Epidermal melanocyte (primary cell): ENCODE measurements at regions not wholly inside any gene's neighbourhood (a gene's known extent, or its start where the extent isn't known, plus 50 kb on each side); places are given as distances from the start of the nearest gene placed in this dataset.
"Not testable (repeated sequence)": the region's sequence is repeated elsewhere in the genome, so short reads cannot be mapped to it uniquely, and the experiment has no call there.

Experiments
- DNase-seq: peaks from one replicate; pipeline ENCODE4 v3.0.0; 2011; ENCODE audit warnings: low spot score; ENCODE audit not compliant: insufficient read length

- no peak for DNase-seq
Measured at GRCh38 chr9:78122631-78123030, 91.0 kb upstream of the GNAQ start.

GRCh38 chr9:78121488-78121887 lies 89.9 kb upstream of the GNAQ start:
- no peak for DNase-seq

- DNase-seq: no peak
Measured at GRCh38 chr9:78118742-78119473, 87.3 kb upstream of the GNAQ start.

- no peak for DNase-seq
Measured at GRCh38 chr9:78115073-78115472, 83.5 kb upstream of the GNAQ start.

GRCh38 chr9:78114581-78114980 lies 83.0 kb upstream of the GNAQ start:
- no peak for DNase-seq

- DNase-seq: no peak
Measured at GRCh38 chr9:78112406-78112805, 80.8 kb upstream of the GNAQ start.

- DNase-seq: no peak
Measured at GRCh38 chr9:78112004-78112403, 80.4 kb upstream of the GNAQ start.

- DNase-seq: no peak
Measured at GRCh38 chr9:78109075-78109474, 77.5 kb upstream of the GNAQ start.

- DNase-seq: not testable (repeated sequence)
Measured at GRCh38 chr9:78106586-78106985, 75.0 kb upstream of the GNAQ start.

- no peak for DNase-seq
Measured at GRCh38 chr9:78103971-78104433, 72.4 kb upstream of the GNAQ start.

- no peak for DNase-seq
Measured at GRCh38 chr9:78101247-78101646, 69.6 kb upstream of the GNAQ start.

GRCh38 chr9:78097541-78097940 lies 65.9 kb upstream of the GNAQ start:
- no peak for DNase-seq

- no peak for DNase-seq
Measured at GRCh38 chr9:78091731-78092130, 60.1 kb upstream of the GNAQ start.

- no peak for DNase-seq
Measured at GRCh38 chr9:78089111-78089510, 57.5 kb upstream of the GNAQ start.

GRCh38 chr9:78088190-78088589 lies 56.6 kb upstream of the GNAQ start:
- DNase-seq: not testable (repeated sequence)
